Endothelial cell (in vitro differentiated cells): ENCODE measurements at regions not wholly inside any gene's neighbourhood (a gene's known extent, or its start where the extent isn't known, plus 50 kb on each side); places are given as distances from the start of the nearest gene placed in this dataset.

Experiments
- DNase-seq: peaks from one replicate; pipeline ENCODE4 v3.0.0; 2021; ENCODE audit warnings: low spot score
- H3K27ac Mint-ChIP-seq: one replicate; pipeline ENCODE4 v1.8.0; 2021; ENCODE audit warnings: mixed read lengths, inconsistent platforms; ENCODE audit not compliant: unreplicated experiment
- H3K27me3 Mint-ChIP-seq: one replicate; pipeline ENCODE4 v1.8.0; 2021; ENCODE audit warnings: mild to moderate bottlenecking, moderate library complexity, mixed read lengths, inconsistent platforms; ENCODE audit not compliant: unreplicated experiment
- H3K36me3 Mint-ChIP-seq: one replicate; pipeline ENCODE4 v1.8.0; 2021; ENCODE audit warnings: mild to moderate bottlenecking, low read depth, mixed read lengths, inconsistent platforms; ENCODE audit not compliant: unreplicated experiment
- H3K4me1 Mint-ChIP-seq: one replicate; pipeline ENCODE4 v1.8.0; 2021; ENCODE audit warnings: mild to moderate bottlenecking, mixed read lengths, inconsistent platforms; ENCODE audit not compliant: unreplicated experiment
- H3K4me3 Mint-ChIP-seq: one replicate; pipeline ENCODE4 v1.8.0; 2021; ENCODE audit warnings: mild to moderate bottlenecking, mixed read lengths, inconsistent platforms; ENCODE audit not compliant: unreplicated experiment
- H3K9me3 Mint-ChIP-seq: one replicate; pipeline ENCODE4 v1.8.0; 2021; ENCODE audit warnings: mixed read lengths, inconsistent platforms; ENCODE audit not compliant: unreplicated experiment
- TF ChIP-seq, protein P1 (sequence below): fragments of 200-600 bp; sonication (generic); IDR thresholded peaks from one replicate; pipeline ENCODE4 v1.5.0; 2021; ENCODE audit warnings: antibody characterized with exemption; ENCODE audit not compliant: unreplicated experiment

DNA sequence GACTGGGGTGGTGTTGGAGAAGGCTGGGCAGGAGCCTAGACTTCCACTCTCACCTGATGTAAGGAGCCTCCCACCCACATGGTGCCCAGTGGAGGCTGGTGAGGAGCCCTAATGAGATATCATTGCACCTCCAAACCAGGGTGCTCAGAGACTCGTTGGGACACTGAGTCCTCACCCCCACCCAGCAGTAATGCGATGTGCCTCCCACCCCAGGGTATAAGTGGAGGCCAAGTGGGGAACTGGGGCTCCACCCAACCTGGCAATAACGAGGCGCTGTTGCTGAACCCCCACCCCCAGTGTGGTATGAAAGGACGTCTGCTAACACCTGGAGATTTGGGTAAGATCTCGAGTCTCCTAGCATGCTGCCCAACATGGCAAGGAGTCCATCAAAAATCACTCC, 510.2 kb downstream of the PREX1 start:
- TF ChIP-seq, protein P1, sequence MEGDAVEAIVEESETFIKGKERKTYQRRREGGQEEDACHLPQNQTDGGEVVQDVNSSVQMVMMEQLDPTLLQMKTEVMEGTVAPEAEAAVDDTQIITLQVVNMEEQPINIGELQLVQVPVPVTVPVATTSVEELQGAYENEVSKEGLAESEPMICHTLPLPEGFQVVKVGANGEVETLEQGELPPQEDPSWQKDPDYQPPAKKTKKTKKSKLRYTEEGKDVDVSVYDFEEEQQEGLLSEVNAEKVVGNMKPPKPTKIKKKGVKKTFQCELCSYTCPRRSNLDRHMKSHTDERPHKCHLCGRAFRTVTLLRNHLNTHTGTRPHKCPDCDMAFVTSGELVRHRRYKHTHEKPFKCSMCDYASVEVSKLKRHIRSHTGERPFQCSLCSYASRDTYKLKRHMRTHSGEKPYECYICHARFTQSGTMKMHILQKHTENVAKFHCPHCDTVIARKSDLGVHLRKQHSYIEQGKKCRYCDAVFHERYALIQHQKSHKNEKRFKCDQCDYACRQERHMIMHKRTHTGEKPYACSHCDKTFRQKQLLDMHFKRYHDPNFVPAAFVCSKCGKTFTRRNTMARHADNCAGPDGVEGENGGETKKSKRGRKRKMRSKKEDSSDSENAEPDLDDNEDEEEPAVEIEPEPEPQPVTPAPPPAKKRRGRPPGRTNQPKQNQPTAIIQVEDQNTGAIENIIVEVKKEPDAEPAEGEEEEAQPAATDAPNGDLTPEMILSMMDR = no peak
- Mint-ChIP-seq H3K4me1 (no peaks in the 10 kb centered on the region), H3K36me3 (no peaks in the 10 kb centered on the region), H3K27ac (no peak overlapping the region), H3K9me3 (no peaks in the 10 kb centered on the region), H3K4me3 (no peak overlapping the region), H3K27me3 (peaks cover 3% of the 10 kb centered on the region)
- DNase-seq = no peak

- Mint-ChIP-seq H3K4me3 (no peak overlapping the region), H3K27me3 (no peaks in the 10 kb centered on the region), H3K27ac (no peak overlapping the region), H3K4me1 (no peaks in the 10 kb centered on the region), H3K9me3 (no peaks in the 10 kb centered on the region), H3K36me3 (no peaks in the 10 kb centered on the region)
- no peak for DNase-seq
- TF ChIP-seq, protein P1 = no peak
Observed at GRCh38 chr20:48314925-48315592, 512.7 kb downstream of the PREX1 start.

DNA sequence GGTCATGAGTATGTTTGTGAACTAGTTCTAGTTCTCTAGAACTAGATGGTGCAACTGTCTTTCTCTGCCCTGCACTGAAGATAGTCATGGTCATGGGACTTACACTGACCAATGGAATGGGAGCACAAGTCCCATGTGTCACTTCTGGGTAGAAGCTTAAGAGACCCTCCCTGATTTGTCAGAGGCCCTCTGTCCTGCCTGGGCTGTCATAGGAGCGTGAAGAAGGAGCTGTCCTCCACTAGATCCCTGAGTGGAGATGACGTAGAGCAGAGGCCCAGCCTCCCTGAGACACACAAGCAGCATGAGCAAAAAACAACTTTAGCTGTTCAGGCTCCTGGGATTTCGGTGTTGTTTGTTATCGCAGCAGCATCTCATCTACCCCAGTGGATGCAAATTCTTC, 514.5 kb downstream of the PREX1 start:
- DNase-seq = no peak
- H3K9me3 Mint-ChIP-seq = no peaks in the 10 kb centered on the region
- no peaks in the 10 kb centered on the region for H3K4me1 Mint-ChIP-seq
- no peaks in the 10 kb centered on the region for H3K27me3 Mint-ChIP-seq
- H3K36me3 Mint-ChIP-seq = no peaks in the 10 kb centered on the region
- TF ChIP-seq, protein P1 = no peak
- H3K27ac Mint-ChIP-seq = no peak overlapping the region
- H3K4me3 Mint-ChIP-seq = no peak overlapping the region

- Mint-ChIP-seq H3K9me3 (no peaks in the 10 kb centered on the region), H3K4me1 (no peaks in the 10 kb centered on the region), H3K27ac (no peak overlapping the region), H3K4me3 (no peak overlapping the region), H3K36me3 (no peaks in the 10 kb centered on the region), H3K27me3 (no peaks in the 10 kb centered on the region)
- TF ChIP-seq, protein P1 = no peak
- no peak for DNase-seq
Observed at GRCh38 chr20:48311956-48312355, 515.8 kb downstream of the PREX1 start.

GRCh38 chr20:48310305-48310704, 517.5 kb downstream of the PREX1 start:
- Mint-ChIP-seq H3K4me3 (no peak overlapping the region), H3K27ac (no peak overlapping the region), H3K4me1 (no peaks in the 10 kb centered on the region), H3K27me3 (no peaks in the 10 kb centered on the region), H3K36me3 (no peaks in the 10 kb centered on the region), H3K9me3 (no peaks in the 10 kb centered on the region)
- TF ChIP-seq, protein P1 = no peak
- DNase-seq = no peak
